ENCODE measurements at regions not wholly inside any gene's neighbourhood (a gene's known extent, or its start where the extent isn't known, plus 50 kb on each side); places are given as distances from the start of the nearest gene placed in this dataset.

DNA sequence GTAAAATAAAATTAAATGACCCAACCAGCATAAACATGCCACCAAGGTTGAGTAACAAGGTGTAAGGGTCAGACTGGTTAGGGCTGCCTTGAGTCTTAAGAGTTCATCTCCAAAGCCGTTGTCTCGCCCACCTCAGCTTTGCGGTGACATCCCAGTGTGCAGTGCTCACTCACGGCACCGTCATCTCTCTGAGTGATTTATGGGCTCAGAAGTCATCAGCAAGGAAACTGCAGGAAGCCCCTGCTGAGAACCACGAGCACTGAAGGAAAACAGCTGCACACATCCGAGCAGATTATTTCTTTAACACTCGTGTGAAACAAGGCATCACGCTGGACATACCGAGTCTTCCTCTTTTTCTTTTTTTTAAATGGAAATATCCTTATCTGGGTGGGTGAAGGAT lies 411.1 kb downstream of the TRIML1 start:
- Histone ChIP-seq H2AK5ac (ENCODE audit: low read depth, low read length) (no peak overlapping the region), H2BK20ac (ENCODE audit: low read depth, low read length) (no peak overlapping the region), H3K4me2 (ENCODE audit: low read depth, low read length) (peak overlapping the region; percentile 10; the same call in 1 of the 2 replicates), H3K79me1 (ENCODE audit: low read depth in 1 of 2, low read length in 2 of 2) (no peaks in the 10 kb centered on the region), H2AFZ (replicated peaks; ENCODE audit: low read length, poor library complexity) (peak overlapping the region; percentile 66), H3K9me1 (ENCODE audit: insufficient read depth, low read length) (no peaks in the 10 kb centered on the region), H3K36me3 (ENCODE audit: control insufficient read depth, insufficient read depth, low read length) (no peaks in the 10 kb centered on the region), H3K4me3 (ENCODE audit: insufficient read depth, low read depth, low read length) (no peak overlapping the region), H4K20me1 (ENCODE audit: insufficient read depth, low read length) (no peaks in the 10 kb centered on the region), H2BK5ac (ENCODE audit: low read depth, low read length, poor library complexity, severe bottlenecking) (no peak overlapping the region), H2BK15ac (ENCODE audit: low read depth, low read length) (no peak overlapping the region), H3K18ac (ENCODE audit: low read depth, low read length) (no peak overlapping the region), H3K9me3 (ENCODE audit: control insufficient read depth, insufficient read depth, low read length) (no peaks in the 10 kb centered on the region), H2BK120ac (ENCODE audit: low read depth, low read length) (no peak overlapping the region), H3K4me1 (ENCODE audit: control insufficient read depth, insufficient read depth, low read length) (no peaks in the 10 kb centered on the region), H3K27ac (ENCODE audit: insufficient read depth, low read length) (no peak overlapping the region), H3K4ac (ENCODE audit: low read depth, low read length) (no peak overlapping the region), H4K91ac (ENCODE audit: insufficient read depth, low read depth, low read length) (no peak overlapping the region), H3K56ac (ENCODE audit: extremely low read depth, insufficient read depth, low read length) (no peak overlapping the region), H4K5ac (ENCODE audit: low read depth, low read length) (no peak overlapping the region), H3K9ac (ENCODE audit: low read depth, low read length) (no peak overlapping the region), H3K23ac (ENCODE audit: low read depth, low read length) (no peak overlapping the region), H3K27me3 (ENCODE audit: control insufficient read depth, insufficient read depth, low read length) (no peaks in the 10 kb centered on the region), H4K8ac (ENCODE audit: low read depth in 2 of 2, low read length in 2 of 2) (peak overlapping the region in 1 of 2 experiments; percentile 62; a peak in 2 of 4 replicates), H2AK9ac (replicated peaks; ENCODE audit: low read depth, low read length, poor library complexity) (no peak overlapping the region), H3K14ac (replicated peaks; ENCODE audit: low read depth, low read length) (0 out of 2 replicates have a peak overlapping the region, but pooled peaks have one; percentile 0)
- no peak for ATAC-seq (ENCODE audit: low read depth)
- TF ChIP-seq RAD21 (IDR thresholded peaks at IDR 0.05; ENCODE audit: low read length) (no peak), MXI1 (IDR thresholded peaks at IDR 0.05; ENCODE audit: borderline replicate concordance, low read depth, low read length) (no peak), BHLHE40 (IDR thresholded peaks at IDR 0.05; ENCODE audit: low read depth, low read length) (no peak), MAZ (IDR thresholded peaks at IDR 0.05; ENCODE audit: borderline replicate concordance, low read depth, low read length) (no peak), CHD1 (IDR thresholded peaks at IDR 0.05; ENCODE audit: low read depth, low read length) (no peak), POLR2A (IDR thresholded peaks at IDR 0.05; ENCODE audit: low read depth, low read length) (no peak), RCOR1 (IDR thresholded peaks at IDR 0.05; ENCODE audit: insufficient replicate concordance, low read length) (no peak), FOS (IDR thresholded peaks at IDR 0.05; ENCODE audit: low read depth, low read length) (no peak), MAFK (IDR thresholded peaks at IDR 0.05; ENCODE audit: low read depth, low read length) (no peak), NFE2L2 (IDR thresholded peaks at IDR 0.05; ENCODE audit: low read depth, low read length) (no peak), SMC3 (IDR thresholded peaks at IDR 0.05; ENCODE audit: low read depth, low read length) (no peak), RFX5 (IDR thresholded peaks at IDR 0.05; ENCODE audit: low read depth, low read length) (no peak), CEBPB (IDR thresholded peaks at IDR 0.05; ENCODE audit: low read depth, low read length) (no peak)
- TF ChIP-seq, protein P1, sequence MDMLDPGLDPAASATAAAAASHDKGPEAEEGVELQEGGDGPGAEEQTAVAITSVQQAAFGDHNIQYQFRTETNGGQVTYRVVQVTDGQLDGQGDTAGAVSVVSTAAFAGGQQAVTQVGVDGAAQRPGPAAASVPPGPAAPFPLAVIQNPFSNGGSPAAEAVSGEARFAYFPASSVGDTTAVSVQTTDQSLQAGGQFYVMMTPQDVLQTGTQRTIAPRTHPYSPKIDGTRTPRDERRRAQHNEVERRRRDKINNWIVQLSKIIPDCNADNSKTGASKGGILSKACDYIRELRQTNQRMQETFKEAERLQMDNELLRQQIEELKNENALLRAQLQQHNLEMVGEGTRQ (IDR thresholded peaks at IDR 0.05; ENCODE audit: low read depth, low read length) = no peak
- TF ChIP-seq, protein P2, sequence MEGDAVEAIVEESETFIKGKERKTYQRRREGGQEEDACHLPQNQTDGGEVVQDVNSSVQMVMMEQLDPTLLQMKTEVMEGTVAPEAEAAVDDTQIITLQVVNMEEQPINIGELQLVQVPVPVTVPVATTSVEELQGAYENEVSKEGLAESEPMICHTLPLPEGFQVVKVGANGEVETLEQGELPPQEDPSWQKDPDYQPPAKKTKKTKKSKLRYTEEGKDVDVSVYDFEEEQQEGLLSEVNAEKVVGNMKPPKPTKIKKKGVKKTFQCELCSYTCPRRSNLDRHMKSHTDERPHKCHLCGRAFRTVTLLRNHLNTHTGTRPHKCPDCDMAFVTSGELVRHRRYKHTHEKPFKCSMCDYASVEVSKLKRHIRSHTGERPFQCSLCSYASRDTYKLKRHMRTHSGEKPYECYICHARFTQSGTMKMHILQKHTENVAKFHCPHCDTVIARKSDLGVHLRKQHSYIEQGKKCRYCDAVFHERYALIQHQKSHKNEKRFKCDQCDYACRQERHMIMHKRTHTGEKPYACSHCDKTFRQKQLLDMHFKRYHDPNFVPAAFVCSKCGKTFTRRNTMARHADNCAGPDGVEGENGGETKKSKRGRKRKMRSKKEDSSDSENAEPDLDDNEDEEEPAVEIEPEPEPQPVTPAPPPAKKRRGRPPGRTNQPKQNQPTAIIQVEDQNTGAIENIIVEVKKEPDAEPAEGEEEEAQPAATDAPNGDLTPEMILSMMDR (conservative IDR thresholded peaks at IDR 0.05; ENCODE audit: low read depth, low read length) = no peak
- TF ChIP-seq, protein P3, sequence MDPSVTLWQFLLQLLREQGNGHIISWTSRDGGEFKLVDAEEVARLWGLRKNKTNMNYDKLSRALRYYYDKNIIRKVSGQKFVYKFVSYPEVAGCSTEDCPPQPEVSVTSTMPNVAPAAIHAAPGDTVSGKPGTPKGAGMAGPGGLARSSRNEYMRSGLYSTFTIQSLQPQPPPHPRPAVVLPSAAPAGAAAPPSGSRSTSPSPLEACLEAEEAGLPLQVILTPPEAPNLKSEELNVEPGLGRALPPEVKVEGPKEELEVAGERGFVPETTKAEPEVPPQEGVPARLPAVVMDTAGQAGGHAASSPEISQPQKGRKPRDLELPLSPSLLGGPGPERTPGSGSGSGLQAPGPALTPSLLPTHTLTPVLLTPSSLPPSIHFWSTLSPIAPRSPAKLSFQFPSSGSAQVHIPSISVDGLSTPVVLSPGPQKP (IDR thresholded peaks at IDR 0.05; ENCODE audit: borderline replicate concordance, low read depth, low read length) = no peak
- in situ Hi-C loops (cut with MboI; ENCODE audit: low sequenced_read_pairs) (no loop called here), intact Hi-C loops (cut with micrococcal nuclease) (no loop called here), dilution Hi-C loops (cut with HindIII; ENCODE audit: low sequenced_read_pairs, unreplicated experiment) (no loop called here)
- no TSS peak for BruUV-seq (replicated peaks)
- DNase-seq = peak; percentile 5
- ChIA-PET CTCF (no interaction called here), POLR2A (ENCODE audit: unreplicated experiment) (no interaction called here)
- WGBS, 2 experiments (ENCODE audit: extremely low coverage in 2 of 2, insufficient read length in 1 of 2) = 53% methylated on average over 3 of the region's 10 CpGs; no CpG with 5 or more reads in 1 of the 2 experiments

Data from IMR-90 (cell line).